ENCODE measurements at regions not wholly inside any gene's neighbourhood (a gene's known extent, or its start where the extent isn't known, plus 50 kb on each side); places are given as distances from the start of the nearest gene placed in this dataset.

DNA sequence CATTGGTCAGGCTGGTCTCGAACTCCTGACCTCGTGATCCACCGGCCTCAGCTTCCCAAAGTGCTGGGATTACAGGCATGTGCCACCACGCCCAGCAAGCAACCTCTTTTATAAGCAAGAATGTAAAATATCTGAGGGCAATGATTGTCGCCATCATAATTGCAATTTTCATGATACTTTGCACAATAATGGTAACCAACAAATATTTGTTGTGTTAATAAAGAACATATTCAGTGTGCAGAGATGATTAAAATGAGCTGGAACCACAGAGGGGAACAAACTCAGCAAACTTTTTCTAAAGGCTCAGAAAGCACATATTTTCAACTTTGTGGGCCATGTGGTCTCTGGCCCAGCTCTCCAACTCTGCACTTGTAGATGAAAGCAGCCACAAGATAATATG, 115.2 kb upstream of the SIX2 start:
- TF ChIP-seq, protein P1, sequence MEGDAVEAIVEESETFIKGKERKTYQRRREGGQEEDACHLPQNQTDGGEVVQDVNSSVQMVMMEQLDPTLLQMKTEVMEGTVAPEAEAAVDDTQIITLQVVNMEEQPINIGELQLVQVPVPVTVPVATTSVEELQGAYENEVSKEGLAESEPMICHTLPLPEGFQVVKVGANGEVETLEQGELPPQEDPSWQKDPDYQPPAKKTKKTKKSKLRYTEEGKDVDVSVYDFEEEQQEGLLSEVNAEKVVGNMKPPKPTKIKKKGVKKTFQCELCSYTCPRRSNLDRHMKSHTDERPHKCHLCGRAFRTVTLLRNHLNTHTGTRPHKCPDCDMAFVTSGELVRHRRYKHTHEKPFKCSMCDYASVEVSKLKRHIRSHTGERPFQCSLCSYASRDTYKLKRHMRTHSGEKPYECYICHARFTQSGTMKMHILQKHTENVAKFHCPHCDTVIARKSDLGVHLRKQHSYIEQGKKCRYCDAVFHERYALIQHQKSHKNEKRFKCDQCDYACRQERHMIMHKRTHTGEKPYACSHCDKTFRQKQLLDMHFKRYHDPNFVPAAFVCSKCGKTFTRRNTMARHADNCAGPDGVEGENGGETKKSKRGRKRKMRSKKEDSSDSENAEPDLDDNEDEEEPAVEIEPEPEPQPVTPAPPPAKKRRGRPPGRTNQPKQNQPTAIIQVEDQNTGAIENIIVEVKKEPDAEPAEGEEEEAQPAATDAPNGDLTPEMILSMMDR (IDR thresholded peaks at IDR 0.05): no peak
- TF ChIP-seq POLR2A (IDR thresholded peaks at IDR 0.05): no peak

Data from testis (tissue), 2 donors.